ENCODE measurements at regions not wholly inside any gene's neighbourhood (a gene's known extent, or its start where the extent isn't known, plus 50 kb on each side); places are given as distances from the start of the nearest gene placed in this dataset.
"Not testable (repeated sequence)": the region's sequence is repeated elsewhere in the genome, so short reads cannot be mapped to it uniquely, and the experiment has no call there.

GRCh38 chr11:122563761-122564160 is 91.8 kb upstream of the UBASH3B start:
- Mint-ChIP-seq H3K27me3 (peaks cover 12% of the 10 kb centered on the region), H3K27ac (no peak overlapping the region), H3K4me1 (no peaks in the 10 kb centered on the region), H3K9me3 (no peaks in the 10 kb centered on the region), H3K4me3 (no peak overlapping the region), H3K36me3 (ENCODE audit: low read depth) (no peaks in the 10 kb centered on the region)
- no peak for DNase-seq
- intact Hi-C loops (cut with micrococcal nuclease): no loop called here

- Mint-ChIP-seq H3K9me3 (no peaks in the 10 kb centered on the region), H3K36me3 (ENCODE audit: low read depth) (no peaks in the 10 kb centered on the region), H3K4me1 (no peaks in the 10 kb centered on the region), H3K27me3 (peaks cover 17% of the 10 kb centered on the region), H3K27ac (no peak overlapping the region), H3K4me3 (no peak overlapping the region)
- no peak for DNase-seq
- intact Hi-C loops (cut with micrococcal nuclease): no loop called here
Measured at GRCh38 chr11:122559734-122560382, 95.7 kb upstream of the UBASH3B start.

GRCh38 chr11:122559218-122559617 is 96.3 kb upstream of the UBASH3B start:
- H3K4me1 Mint-ChIP-seq; H3K9me3 Mint-ChIP-seq; intact Hi-C loops (cut with micrococcal nuclease); H3K27ac Mint-ChIP-seq; DNase-seq; H3K36me3 Mint-ChIP-seq (ENCODE audit: low read depth); H3K4me3 Mint-ChIP-seq: not testable (repeated sequence)
- H3K27me3 Mint-ChIP-seq: peaks cover 13% of the 10 kb centered on the region

GRCh38 chr11:122557163-122557562 is 98.4 kb upstream of the UBASH3B start:
- H3K4me1 Mint-ChIP-seq; H3K27ac Mint-ChIP-seq; H3K27me3 Mint-ChIP-seq; H3K36me3 Mint-ChIP-seq (ENCODE audit: low read depth); H3K4me3 Mint-ChIP-seq; H3K9me3 Mint-ChIP-seq; DNase-seq; intact Hi-C loops (cut with micrococcal nuclease): not testable (repeated sequence)

GRCh38 chr11:122556605-122557004 is 98.9 kb upstream of the UBASH3B start:
- Mint-ChIP-seq H3K27ac (no peak overlapping the region), H3K27me3 (peaks cover 5% of the 10 kb centered on the region), H3K9me3 (no peaks in the 10 kb centered on the region), H3K36me3 (ENCODE audit: low read depth) (no peaks in the 10 kb centered on the region), H3K4me3 (no peak overlapping the region), H3K4me1 (no peaks in the 10 kb centered on the region)
- intact Hi-C loops (cut with micrococcal nuclease): no loop called here
- DNase-seq: no peak

- Mint-ChIP-seq H3K4me1 (no peaks in the 10 kb centered on the region), H3K27me3 (no peaks in the 10 kb centered on the region), H3K4me3 (no peak overlapping the region), H3K27ac (no peak overlapping the region), H3K36me3 (ENCODE audit: low read depth) (no peaks in the 10 kb centered on the region), H3K9me3 (peaks cover 13% of the 10 kb centered on the region)
- intact Hi-C loops (cut with micrococcal nuclease): no loop called here
- DNase-seq: no peak
Measured at GRCh38 chr11:122538060-122538459, 117.5 kb upstream of the UBASH3B start.

- intact Hi-C loops (cut with micrococcal nuclease): no loop called here
- Mint-ChIP-seq H3K4me3 (no peak overlapping the region), H3K36me3 (ENCODE audit: low read depth) (no peaks in the 10 kb centered on the region), H3K27me3 (peaks cover 22% of the 10 kb centered on the region), H3K9me3 (no peaks in the 10 kb centered on the region), H3K4me1 (no peaks in the 10 kb centered on the region), H3K27ac (no peak overlapping the region)
- no peak for DNase-seq
Measured at GRCh38 chr11:122524898-122525297, 130.6 kb upstream of the UBASH3B start.

GRCh38 chr11:122523846-122524805 is 131.4 kb upstream of the UBASH3B start:
- Mint-ChIP-seq H3K27me3 (peaks cover 20% of the 10 kb centered on the region), H3K4me3 (no peak overlapping the region), H3K36me3 (ENCODE audit: low read depth) (no peaks in the 10 kb centered on the region), H3K4me1 (no peaks in the 10 kb centered on the region), H3K27ac (no peak overlapping the region), H3K9me3 (no peaks in the 10 kb centered on the region)
- intact Hi-C loops (cut with micrococcal nuclease): no loop called here
- DNase-seq: no peak

GRCh38 chr11:122521626-122522025 is 133.9 kb upstream of the UBASH3B start:
- intact Hi-C loops (cut with micrococcal nuclease): no loop called here
- Mint-ChIP-seq H3K9me3 (no peaks in the 10 kb centered on the region), H3K27ac (no peak overlapping the region), H3K27me3 (peaks cover 17% of the 10 kb centered on the region), H3K36me3 (ENCODE audit: low read depth) (no peaks in the 10 kb centered on the region), H3K4me3 (no peak overlapping the region), H3K4me1 (no peaks in the 10 kb centered on the region)
- no peak for DNase-seq

- intact Hi-C loops (cut with micrococcal nuclease): no loop called here
Measured at GRCh38 chr11:122517403-122518379, 137.8 kb upstream of the UBASH3B start.

GRCh38 chr11:122516686-122517085 is 138.8 kb upstream of the UBASH3B start:
- Mint-ChIP-seq H3K9me3 (no peaks in the 10 kb centered on the region), H3K4me1 (no peaks in the 10 kb centered on the region), H3K36me3 (ENCODE audit: low read depth) (no peaks in the 10 kb centered on the region), H3K27me3 (peaks cover under 1% of the 10 kb centered on the region), H3K27ac (no peak overlapping the region), H3K4me3 (no peak overlapping the region)
- intact Hi-C loops (cut with micrococcal nuclease): no loop called here
- no peak for DNase-seq

More at GRCh38 chr11:122517403-122518379, 137.8 kb upstream of the UBASH3B start:
- no peaks in the 10 kb centered on the region for H3K9me3 Mint-ChIP-seq
- no peak for DNase-seq
- H3K4me3 Mint-ChIP-seq: no peak overlapping the region
- no peak overlapping the region for H3K27ac Mint-ChIP-seq
- H3K4me1 Mint-ChIP-seq: no peaks in the 10 kb centered on the region
- peaks cover 4% of the 10 kb centered on the region for H3K27me3 Mint-ChIP-seq
- no peaks in the 10 kb centered on the region for H3K36me3 Mint-ChIP-seq (ENCODE audit: low read depth)

- no peaks in the 10 kb centered on the region for H3K4me1 Mint-ChIP-seq
- intact Hi-C loops (cut with micrococcal nuclease): no loop called here
- H3K4me3 Mint-ChIP-seq: no peak overlapping the region
- DNase-seq: no peak
- no peaks in the 10 kb centered on the region for H3K27me3 Mint-ChIP-seq
- no peak overlapping the region for H3K27ac Mint-ChIP-seq
- no peaks in the 10 kb centered on the region for H3K36me3 Mint-ChIP-seq (ENCODE audit: low read depth)
- H3K9me3 Mint-ChIP-seq: no peaks in the 10 kb centered on the region
Measured at GRCh38 chr11:122513997-122514396, 141.5 kb upstream of the UBASH3B start.

- no peak for DNase-seq
- Mint-ChIP-seq H3K9me3 (no peaks in the 10 kb centered on the region), H3K36me3 (ENCODE audit: low read depth) (no peaks in the 10 kb centered on the region), H3K4me1 (no peaks in the 10 kb centered on the region), H3K27ac (no peak overlapping the region), H3K4me3 (no peak overlapping the region), H3K27me3 (no peaks in the 10 kb centered on the region)
- intact Hi-C loops (cut with micrococcal nuclease): no loop called here
Measured at GRCh38 chr11:122513328-122513727, 142.2 kb upstream of the UBASH3B start.

Data from activated CD4-positive, alpha-beta T cell treated with anti-CD3 and anti-CD28 coated beads, Interleukin-2, amount 10 ng/mL, durations not matched to agents 24 days and 14 days (primary cell).